GM06990 (cell line): ENCODE measurements at regions not wholly inside any gene's neighbourhood (a gene's known extent, or its start where the extent isn't known, plus 50 kb on each side); places are given as distances from the start of the nearest gene placed in this dataset.

Experiments
- DNase-seq: peaks from one replicate; pipeline ENCODE4 v3.0.0-alpha.2; 2011; ENCODE audit not compliant: insufficient read length; ENCODE audit errors: extremely low read depth
- H3K27me3 ChIP-seq: replicated peaks from 2 replicates; pipeline ENCODE4 v1.6.0; 2011; ENCODE audit warnings: low read length; ENCODE audit not compliant: control insufficient read depth, insufficient read depth
- H3K36me3 ChIP-seq: 2 replicates; pipeline ENCODE4 v1.5.1; 2011; ENCODE audit warnings: low read length; ENCODE audit not compliant: control insufficient read depth, insufficient read depth
- H3K4me3 ChIP-seq: replicated peaks from 2 replicates; pipeline ENCODE4 v1.5.1; 2011; ENCODE audit warnings: low read depth, mild to moderate bottlenecking, control low read depth, low read length
- CTCF ChIP-seq: IDR thresholded peaks from 2 replicates; pipeline ENCODE4 v1.5.1; 2011; ENCODE audit warnings: low read length, control low read depth, mild to moderate bottlenecking, inconsistent platforms; ENCODE audit not compliant: insufficient read depth, poor library complexity, severe bottlenecking

GRCh38 chr21:35906586-35906985, 153.7 kb downstream of the SETD4 start:
- no peak overlapping the region for H3K4me3 ChIP-seq
- H3K36me3 ChIP-seq: no peaks in the 10 kb centered on the region
- TF ChIP-seq CTCF: no peak
- DNase-seq: no peak
- no peaks in the 10 kb centered on the region; the same call in 1 of the 2 replicates for H3K27me3 ChIP-seq

GRCh38 chr21:35905963-35906345, 154.4 kb downstream of the SETD4 start:
- Histone ChIP-seq H3K4me3 (no peak overlapping the region), H3K36me3 (no peaks in the 10 kb centered on the region), H3K27me3 (no peaks in the 10 kb centered on the region; the same call in 1 of the 2 replicates)
- peak; percentile 3 for DNase-seq
- TF ChIP-seq CTCF: no peak

- Histone ChIP-seq H3K4me3 (no peak overlapping the region), H3K27me3 (no peaks in the 10 kb centered on the region; the same call in 1 of the 2 replicates), H3K36me3 (no peaks in the 10 kb centered on the region)
- no peak for TF ChIP-seq CTCF
- no peak for DNase-seq
These were observed 155.0 kb downstream of the SETD4 start for GRCh38 chr21:35905096-35905962.

- Histone ChIP-seq H3K36me3 (no peaks in the 10 kb centered on the region), H3K27me3 (no peaks in the 10 kb centered on the region; the same call in 1 of the 2 replicates), H3K4me3 (no peak overlapping the region)
- TF ChIP-seq CTCF: no peak
- no peak for DNase-seq
These were observed 159.8 kb downstream of the SETD4 start for GRCh38 chr21:35900539-35900938.

- Histone ChIP-seq H3K36me3 (no peaks in the 10 kb centered on the region), H3K27me3 (no peaks in the 10 kb centered on the region), H3K4me3 (no peak overlapping the region)
- peak; percentile 13 for DNase-seq
- TF ChIP-seq CTCF: no peak
These were observed 164.3 kb downstream of the SETD4 start for GRCh38 chr21:35896060-35896459.

- no peak for TF ChIP-seq CTCF
These were observed 164.7 kb downstream of the SETD4 start for GRCh38 chr21:35895598-35895997.

More at GRCh38 chr21:35895598-35895997, 164.7 kb downstream of the SETD4 start:
- Histone ChIP-seq H3K4me3 (no peak overlapping the region), H3K36me3 (no peaks in the 10 kb centered on the region), H3K27me3 (no peaks in the 10 kb centered on the region)
- DNase-seq: no peak
